MM.1S (cell line): ENCODE measurements at regions not wholly inside any gene's neighbourhood (a gene's known extent, or its start where the extent isn't known, plus 50 kb on each side); places are given as distances from the start of the nearest gene placed in this dataset.
"Not testable (repeated sequence)": the region's sequence is repeated elsewhere in the genome, so short reads cannot be mapped to it uniquely, and the experiment has no call there.

Experiments used
- DNase-seq: peaks from one replicate; pipeline ENCODE4 v3.0.0-alpha.2; 2015
- H2AFZ ChIP-seq: fragments of 300-600 bp; sonication (generic); 2 replicates; pipeline ENCODE4 v1.6.0; 2016; ENCODE audit warnings: antibody characterized with exemption, low read length
- H3F3A ChIP-seq: fragments of 300-600 bp; sonication (generic); 2 replicates; pipeline ENCODE4 v1.6.1; 2016; ENCODE audit warnings: mild to moderate bottlenecking, antibody characterized with exemption, low read length, moderate library complexity, mixed read lengths; ENCODE audit not compliant: insufficient read depth
- H3K27ac ChIP-seq: fragments of 300-600 bp; sonication (generic); 2 replicates; pipeline ENCODE4 v1.5.1; 2016; ENCODE audit warnings: mild to moderate bottlenecking, low read length
- H3K27me3 ChIP-seq: fragments of 300-600 bp; sonication (generic); replicated peaks from 2 replicates; pipeline ENCODE4 v1.6.0; 2016; ENCODE audit warnings: low read length; ENCODE audit not compliant: insufficient read depth
- H3K36me3 ChIP-seq: fragments of 300-600 bp; sonication (generic); replicated peaks from 2 replicates; pipeline ENCODE4 v1.6.1; 2016; ENCODE audit warnings: mild to moderate bottlenecking, low read length, mixed read lengths; ENCODE audit not compliant: insufficient read depth
- H3K4me1 ChIP-seq: fragments of 300-600 bp; sonication (generic); 2 replicates; pipeline ENCODE4 v1.6.1; 2016; ENCODE audit warnings: low read length, mixed read lengths
- H3K4me2 ChIP-seq: fragments of 300-600 bp; sonication (generic); 2 replicates; pipeline ENCODE4 v1.6.0; 2016; ENCODE audit warnings: low read depth, low read length
- H3K4me3 ChIP-seq: fragments of 300-600 bp; sonication (generic); 2 replicates; pipeline ENCODE4 v1.5.1; 2016; ENCODE audit warnings: low read length, mixed read lengths
- H3K79me2 ChIP-seq: fragments of 300-600 bp; sonication (generic); 2 replicates; pipeline ENCODE4 v1.6.1; 2016; ENCODE audit warnings: mixed run types, low read length, mixed read lengths
- H3K9ac ChIP-seq: fragments of 300-600 bp; sonication (generic); 2 replicates; pipeline ENCODE4 v1.6.1; 2016; ENCODE audit warnings: low read length, mixed read lengths
- H3K9me2 ChIP-seq: fragments of 300-600 bp; sonication (generic); replicated peaks from 2 replicates; pipeline ENCODE4 v1.6.1; 2016; ENCODE audit warnings: mild to moderate bottlenecking, low read length, mixed read lengths; ENCODE audit not compliant: insufficient read depth
- H3K9me3 ChIP-seq: fragments of 300-600 bp; sonication (generic); replicated peaks from 2 replicates; pipeline ENCODE4 v1.6.1; 2016; ENCODE audit warnings: mild to moderate bottlenecking, low read length, mixed read lengths; ENCODE audit not compliant: insufficient read depth
- H4K20me1 ChIP-seq: fragments of 300-600 bp; sonication (generic); 2 replicates; pipeline ENCODE4 v1.6.1; 2016; ENCODE audit warnings: mild to moderate bottlenecking, low read length, moderate library complexity, mixed read lengths; ENCODE audit not compliant: insufficient read depth
- EZH2 ChIP-seq: fragments of 300-600 bp; sonication (generic); optimal IDR thresholded peaks from 2 replicates; pipeline ENCODE3; 2017; ENCODE audit warnings: low read depth, mild to moderate bottlenecking, antibody characterized with exemption, low read length, mixed read lengths
- EZH2phosphoT487 ChIP-seq: fragments of 300-600 bp; sonication (generic); IDR thresholded peaks from 2 replicates; pipeline ENCODE4 v1.6.1; 2018; ENCODE audit warnings: antibody characterized with exemption, low read length
- TF ChIP-seq, protein P1 (sequence below): fragments of 300-600 bp; sonication (generic); IDR thresholded peaks from 2 replicates; pipeline ENCODE4 v1.5.1; 2016; ENCODE audit warnings: antibody characterized with exemption, low read length, mixed read lengths

- Histone ChIP-seq H3K9me2 (no peaks in the 10 kb centered on the region), H3K9ac (no peak overlapping the region), H3K4me3 (no peak overlapping the region), H3K79me2 (no peaks in the 10 kb centered on the region), H4K20me1 (no peaks in the 10 kb centered on the region), H2AFZ (no peak overlapping the region), H3K4me1 (no peaks in the 10 kb centered on the region), H3K27ac (no peak overlapping the region), H3K4me2 (no peak overlapping the region), H3K27me3 (no peaks in the 10 kb centered on the region), H3F3A (no peaks in the 10 kb centered on the region), H3K9me3 (no peaks in the 10 kb centered on the region), H3K36me3 (no peaks in the 10 kb centered on the region)
- DNase-seq, result no peak
- TF ChIP-seq EZH2phosphoT487, result no peak
- TF ChIP-seq, protein P1, sequence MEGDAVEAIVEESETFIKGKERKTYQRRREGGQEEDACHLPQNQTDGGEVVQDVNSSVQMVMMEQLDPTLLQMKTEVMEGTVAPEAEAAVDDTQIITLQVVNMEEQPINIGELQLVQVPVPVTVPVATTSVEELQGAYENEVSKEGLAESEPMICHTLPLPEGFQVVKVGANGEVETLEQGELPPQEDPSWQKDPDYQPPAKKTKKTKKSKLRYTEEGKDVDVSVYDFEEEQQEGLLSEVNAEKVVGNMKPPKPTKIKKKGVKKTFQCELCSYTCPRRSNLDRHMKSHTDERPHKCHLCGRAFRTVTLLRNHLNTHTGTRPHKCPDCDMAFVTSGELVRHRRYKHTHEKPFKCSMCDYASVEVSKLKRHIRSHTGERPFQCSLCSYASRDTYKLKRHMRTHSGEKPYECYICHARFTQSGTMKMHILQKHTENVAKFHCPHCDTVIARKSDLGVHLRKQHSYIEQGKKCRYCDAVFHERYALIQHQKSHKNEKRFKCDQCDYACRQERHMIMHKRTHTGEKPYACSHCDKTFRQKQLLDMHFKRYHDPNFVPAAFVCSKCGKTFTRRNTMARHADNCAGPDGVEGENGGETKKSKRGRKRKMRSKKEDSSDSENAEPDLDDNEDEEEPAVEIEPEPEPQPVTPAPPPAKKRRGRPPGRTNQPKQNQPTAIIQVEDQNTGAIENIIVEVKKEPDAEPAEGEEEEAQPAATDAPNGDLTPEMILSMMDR, result no peak
- TF ChIP-seq EZH2, result no peak
Observed at GRCh38 chr3:140870351-140870750, 71.3 kb upstream of the SLC25A36 start.

GRCh38 chr3:140871022-140871421 lies 70.6 kb upstream of the SLC25A36 start:
- Histone ChIP-seq H3K79me2 (no peaks in the 10 kb centered on the region), H3F3A (no peaks in the 10 kb centered on the region), H4K20me1 (no peaks in the 10 kb centered on the region), H3K9me2 (no peaks in the 10 kb centered on the region), H3K4me1 (no peaks in the 10 kb centered on the region), H3K4me2 (no peak overlapping the region), H2AFZ (no peak overlapping the region), H3K27me3 (no peaks in the 10 kb centered on the region), H3K4me3 (no peak overlapping the region), H3K9me3 (no peaks in the 10 kb centered on the region), H3K36me3 (no peaks in the 10 kb centered on the region), H3K27ac (no peak overlapping the region), H3K9ac (no peak overlapping the region)
- TF ChIP-seq, protein P1, result no peak
- no peak for TF ChIP-seq EZH2
- TF ChIP-seq EZH2phosphoT487, result no peak
- no peak for DNase-seq

GRCh38 chr3:140872165-140872564 lies 69.5 kb upstream of the SLC25A36 start:
- not testable (repeated sequence) for H3K36me3 ChIP-seq, H3K4me2 ChIP-seq, H2AFZ ChIP-seq, H3K9me2 ChIP-seq, H3K27ac ChIP-seq, H3K9ac ChIP-seq, DNase-seq, H3K79me2 ChIP-seq, H3K4me3 ChIP-seq, H4K20me1 ChIP-seq, H3F3A ChIP-seq, H3K9me3 ChIP-seq, H3K4me1 ChIP-seq, H3K27me3 ChIP-seq

- Histone ChIP-seq H3K79me2 (no peaks in the 10 kb centered on the region), H3F3A (no peaks in the 10 kb centered on the region), H3K4me3 (no peak overlapping the region), H3K9me2 (no peaks in the 10 kb centered on the region), H4K20me1 (no peaks in the 10 kb centered on the region), H3K27me3 (no peaks in the 10 kb centered on the region), H3K36me3 (no peaks in the 10 kb centered on the region), H2AFZ (no peak overlapping the region), H3K4me2 (no peak overlapping the region), H3K9ac (no peak overlapping the region), H3K4me1 (no peaks in the 10 kb centered on the region), H3K27ac (no peak overlapping the region), H3K9me3 (no peaks in the 10 kb centered on the region)
- no peak for DNase-seq
- TF ChIP-seq, protein P1, result no peak
- TF ChIP-seq EZH2phosphoT487 (no peak), EZH2 (no peak)
Observed at GRCh38 chr3:140883428-140884040, 58.1 kb upstream of the SLC25A36 start.

- not testable (repeated sequence) for H4K20me1 ChIP-seq, H3K4me3 ChIP-seq, H3K79me2 ChIP-seq, H3K9ac ChIP-seq, H2AFZ ChIP-seq, H3F3A ChIP-seq, H3K4me2 ChIP-seq, DNase-seq, H3K4me1 ChIP-seq, H3K9me3 ChIP-seq, H3K27ac ChIP-seq, H3K9me2 ChIP-seq, H3K27me3 ChIP-seq, H3K36me3 ChIP-seq
Observed at GRCh38 chr3:140885697-140886096, 55.9 kb upstream of the SLC25A36 start.
